ENCODE measurements at regions not wholly inside any gene's neighbourhood (a gene's known extent, or its start where the extent isn't known, plus 50 kb on each side); places are given as distances from the start of the nearest gene placed in this dataset.
A peak's percentile ranks its signal among the peaks of the same experiment; 100 is the strongest.

DNA sequence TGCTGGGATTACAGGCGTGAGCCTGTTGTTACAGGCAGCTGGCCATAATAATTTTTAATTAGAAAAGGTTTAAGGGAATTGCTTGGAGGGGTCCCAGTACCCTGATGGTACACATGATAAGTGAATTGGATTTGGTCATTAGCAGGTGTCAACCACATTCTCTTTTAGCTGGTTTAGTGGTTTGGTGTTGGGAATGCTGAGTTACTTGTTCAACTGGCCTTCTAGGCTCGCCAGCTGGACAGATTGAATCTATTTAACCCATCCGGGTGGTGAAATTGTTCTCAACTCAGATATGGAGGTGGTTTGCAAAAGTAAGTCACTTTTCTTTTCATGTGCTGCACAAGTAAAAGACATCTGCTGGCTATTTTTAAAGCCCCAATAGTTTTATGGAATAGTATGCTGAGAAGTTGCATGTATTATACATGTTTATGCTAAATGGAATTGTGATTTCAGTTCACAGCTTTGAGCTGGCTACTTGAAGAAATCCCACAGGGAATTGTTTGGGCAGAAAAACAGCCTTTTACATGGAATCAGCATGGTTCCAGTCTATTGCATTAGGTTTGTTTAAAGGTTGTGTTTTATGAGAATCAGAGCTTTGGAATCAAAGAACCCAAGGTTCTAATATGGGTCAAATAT, 149.8 kb upstream of the SLC28A3 start:
- DNase-seq (no peak), ATAC-seq (ENCODE audit: insufficient read depth, low read depth) (no peak)
- Histone ChIP-seq H2AFZ (ENCODE audit: low read depth, low read length) (no peak overlapping the region), H3K36me3 (ENCODE audit: insufficient read depth, low read length) (no peaks in the 10 kb centered on the region), H3K79me2 (ENCODE audit: insufficient read depth, low read length) (no peaks in the 10 kb centered on the region), H3K4me3 (ENCODE audit: low read depth in 1 of 2, low read length in 2 of 2) (no peak overlapping the region), H3K9me3 (ENCODE audit: insufficient read depth, low read length, severe bottlenecking) (no peaks in the 10 kb centered on the region), H4K20me1 (ENCODE audit: insufficient read depth, low read length) (no peaks in the 10 kb centered on the region), H3K9ac (ENCODE audit: low read depth, low read length) (no peak overlapping the region), H3K27me3 (ENCODE audit: insufficient read depth, low read length, poor library complexity) (no peaks in the 10 kb centered on the region), H3K27ac (ENCODE audit: low read length) (no peak overlapping the region), H3K4me1 (ENCODE audit: insufficient read depth, low read length) (no peaks in the 10 kb centered on the region), H3K4me2 (ENCODE audit: insufficient read depth, low read length) (no peak overlapping the region)
- no peak for TF ChIP-seq EZH2 (IDR thresholded peaks at IDR 0.05; ENCODE audit: borderline replicate concordance, low read depth, low read length, severe bottlenecking)
- TF ChIP-seq, protein P1, sequence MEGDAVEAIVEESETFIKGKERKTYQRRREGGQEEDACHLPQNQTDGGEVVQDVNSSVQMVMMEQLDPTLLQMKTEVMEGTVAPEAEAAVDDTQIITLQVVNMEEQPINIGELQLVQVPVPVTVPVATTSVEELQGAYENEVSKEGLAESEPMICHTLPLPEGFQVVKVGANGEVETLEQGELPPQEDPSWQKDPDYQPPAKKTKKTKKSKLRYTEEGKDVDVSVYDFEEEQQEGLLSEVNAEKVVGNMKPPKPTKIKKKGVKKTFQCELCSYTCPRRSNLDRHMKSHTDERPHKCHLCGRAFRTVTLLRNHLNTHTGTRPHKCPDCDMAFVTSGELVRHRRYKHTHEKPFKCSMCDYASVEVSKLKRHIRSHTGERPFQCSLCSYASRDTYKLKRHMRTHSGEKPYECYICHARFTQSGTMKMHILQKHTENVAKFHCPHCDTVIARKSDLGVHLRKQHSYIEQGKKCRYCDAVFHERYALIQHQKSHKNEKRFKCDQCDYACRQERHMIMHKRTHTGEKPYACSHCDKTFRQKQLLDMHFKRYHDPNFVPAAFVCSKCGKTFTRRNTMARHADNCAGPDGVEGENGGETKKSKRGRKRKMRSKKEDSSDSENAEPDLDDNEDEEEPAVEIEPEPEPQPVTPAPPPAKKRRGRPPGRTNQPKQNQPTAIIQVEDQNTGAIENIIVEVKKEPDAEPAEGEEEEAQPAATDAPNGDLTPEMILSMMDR (IDR thresholded peaks at IDR 0.05; ENCODE audit: borderline replicate concordance, extremely low read depth, low read length, poor library complexity, severe bottlenecking): no peak

DNA sequence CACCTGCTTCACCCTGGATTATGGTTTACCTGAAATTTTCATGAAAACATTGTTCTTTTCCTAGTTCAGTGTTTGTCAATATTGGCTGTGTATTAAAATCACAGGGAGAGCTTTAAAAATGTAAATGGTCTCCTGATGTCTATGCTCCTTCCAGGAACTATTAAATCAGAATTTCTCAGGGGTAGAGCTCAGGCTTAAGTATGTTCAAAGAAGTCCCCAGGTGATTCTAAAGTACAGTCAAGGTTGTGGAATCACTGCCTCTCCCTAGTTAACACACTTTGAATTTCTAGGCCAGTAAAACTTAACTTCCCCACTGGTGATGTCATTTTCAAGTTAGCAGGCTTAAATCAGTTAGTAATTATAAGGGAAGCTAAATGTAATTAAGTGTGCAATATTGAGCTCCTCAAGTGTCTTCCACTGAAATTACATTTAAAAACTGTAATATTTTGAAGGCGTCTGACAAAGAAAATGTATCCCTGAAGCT, 150.3 kb upstream of the SLC28A3 start:
- no peaks in the 10 kb centered on the region for H4K20me1 ChIP-seq (ENCODE audit: insufficient read depth, low read length)
- no peaks in the 10 kb centered on the region for H3K4me1 ChIP-seq (ENCODE audit: insufficient read depth, low read length)
- no peaks in the 10 kb centered on the region for H3K9me3 ChIP-seq (ENCODE audit: insufficient read depth, low read length, severe bottlenecking)
- no peak overlapping the region for H3K4me2 ChIP-seq (ENCODE audit: insufficient read depth, low read length)
- no peak overlapping the region for H2AFZ ChIP-seq (ENCODE audit: low read depth, low read length)
- H3K79me2 ChIP-seq (ENCODE audit: insufficient read depth, low read length): no peaks in the 10 kb centered on the region
- H3K27me3 ChIP-seq (ENCODE audit: insufficient read depth, low read length, poor library complexity): no peaks in the 10 kb centered on the region
- H3K9ac ChIP-seq (ENCODE audit: low read depth, low read length): no peak overlapping the region
- no peaks in the 10 kb centered on the region for H3K36me3 ChIP-seq (ENCODE audit: insufficient read depth, low read length)
- no peak for ATAC-seq (ENCODE audit: insufficient read depth, low read depth)
- DNase-seq: no peak
- no peak overlapping the region for H3K4me3 ChIP-seq (ENCODE audit: low read depth in 1 of 2, low read length in 2 of 2)
- TF ChIP-seq EZH2 (IDR thresholded peaks at IDR 0.05; ENCODE audit: borderline replicate concordance, low read depth, low read length, severe bottlenecking): no peak
- TF ChIP-seq, protein P1 (IDR thresholded peaks at IDR 0.05; ENCODE audit: borderline replicate concordance, extremely low read depth, low read length, poor library complexity, severe bottlenecking): no peak
- no peak overlapping the region for H3K27ac ChIP-seq (ENCODE audit: low read length)

DNA sequence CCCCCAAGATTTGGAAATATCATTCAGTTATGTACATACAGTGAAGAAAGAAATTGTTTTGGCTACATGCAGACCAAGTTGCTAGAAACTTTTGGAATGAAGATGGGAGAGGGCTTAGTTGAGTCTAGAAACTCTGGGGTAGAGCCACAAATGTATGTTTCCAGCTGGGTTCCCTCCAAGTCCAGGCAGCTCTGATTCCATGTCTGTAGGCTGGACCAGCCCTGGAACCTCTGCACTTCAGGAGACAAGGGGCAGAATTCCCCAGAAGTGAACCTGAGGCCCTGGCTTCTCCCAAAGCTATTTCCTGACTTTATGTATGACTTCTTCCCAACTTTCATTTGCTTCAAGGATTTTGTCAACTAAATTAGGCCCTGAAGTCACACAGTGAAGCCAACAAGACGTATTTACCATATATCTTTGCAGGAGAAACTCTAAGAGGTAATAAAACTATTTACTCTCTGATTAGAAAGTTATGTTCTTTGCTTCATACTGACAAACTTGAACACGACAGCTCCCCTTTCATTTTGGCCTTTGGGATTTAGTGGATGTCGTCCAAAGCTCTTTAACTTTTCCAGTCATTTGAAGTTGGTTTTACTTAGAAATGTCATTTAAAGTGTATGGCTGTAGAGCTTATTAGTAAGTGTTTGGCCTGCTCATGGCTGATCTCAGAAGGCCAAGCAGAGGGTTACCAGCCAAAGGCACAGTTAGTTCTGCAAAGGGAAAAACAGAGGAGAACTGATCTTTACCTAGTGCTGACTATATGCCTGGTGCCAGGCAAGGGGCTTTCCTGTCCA, 152.0 kb upstream of the SLC28A3 start:
- no peaks in the 10 kb centered on the region for H3K27me3 ChIP-seq (ENCODE audit: insufficient read depth, low read length, poor library complexity)
- H3K4me1 ChIP-seq (ENCODE audit: insufficient read depth, low read length): no peaks in the 10 kb centered on the region
- no peak for TF ChIP-seq EZH2 (IDR thresholded peaks at IDR 0.05; ENCODE audit: borderline replicate concordance, low read depth, low read length, severe bottlenecking)
- H3K27ac ChIP-seq (ENCODE audit: low read length): no peak overlapping the region
- H4K20me1 ChIP-seq (ENCODE audit: insufficient read depth, low read length): no peaks in the 10 kb centered on the region
- H3K79me2 ChIP-seq (ENCODE audit: insufficient read depth, low read length): no peaks in the 10 kb centered on the region
- ATAC-seq (ENCODE audit: insufficient read depth, low read depth): no peak
- H3K4me3 ChIP-seq (ENCODE audit: low read depth in 1 of 2, low read length in 2 of 2): no peak overlapping the region
- no peaks in the 10 kb centered on the region for H3K36me3 ChIP-seq (ENCODE audit: insufficient read depth, low read length)
- H3K4me2 ChIP-seq (ENCODE audit: insufficient read depth, low read length): no peak overlapping the region
- H3K9me3 ChIP-seq (ENCODE audit: insufficient read depth, low read length, severe bottlenecking): no peaks in the 10 kb centered on the region
- no peak overlapping the region for H3K9ac ChIP-seq (ENCODE audit: low read depth, low read length)
- no peak overlapping the region for H2AFZ ChIP-seq (ENCODE audit: low read depth, low read length)
- DNase-seq: no peak

DNA sequence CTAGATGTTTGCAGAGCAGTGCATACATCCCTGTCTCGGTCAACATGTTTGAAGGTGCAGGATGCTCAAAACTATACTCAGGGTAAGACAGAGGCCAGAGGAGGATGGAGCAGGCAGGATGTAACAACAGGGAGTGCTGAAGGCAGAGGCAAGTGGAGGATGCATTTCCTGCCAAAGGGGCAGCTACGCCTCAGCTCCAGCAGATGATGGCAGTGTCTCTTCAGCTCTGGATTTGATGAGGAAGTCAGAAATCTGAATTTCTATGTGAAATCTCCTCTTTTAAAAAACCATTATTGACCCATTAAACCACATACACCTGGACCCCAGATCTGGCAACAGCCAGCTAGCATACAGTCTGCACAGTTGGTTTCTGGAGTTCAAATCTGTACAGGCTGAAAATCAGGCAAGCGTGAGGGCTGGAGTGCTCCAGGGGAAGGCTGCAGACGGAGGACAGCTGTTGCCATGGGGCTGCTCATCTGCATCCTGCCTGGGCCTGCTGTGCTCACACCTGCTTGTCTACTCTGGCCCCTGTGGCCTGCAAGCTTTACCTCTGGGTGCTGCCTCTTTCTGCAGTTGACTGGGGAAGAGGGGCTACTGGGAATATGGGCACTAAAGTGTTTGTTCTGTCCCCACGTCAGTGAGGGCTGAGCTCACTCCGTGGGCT, 152.9 kb upstream of the SLC28A3 start:
- TF ChIP-seq, protein P1 (IDR thresholded peaks at IDR 0.05; ENCODE audit: borderline replicate concordance, extremely low read depth, low read length, poor library complexity, severe bottlenecking): peak; percentile 24
- no peak for TF ChIP-seq EZH2 (IDR thresholded peaks at IDR 0.05; ENCODE audit: borderline replicate concordance, low read depth, low read length, severe bottlenecking)
- no peaks in the 10 kb centered on the region for H3K79me2 ChIP-seq (ENCODE audit: insufficient read depth, low read length)
- DNase-seq: no peak

More for the DNA sequence above, 152.9 kb upstream of the SLC28A3 start:
- ATAC-seq (ENCODE audit: insufficient read depth, low read depth): no peak
- Histone ChIP-seq H3K4me3 (ENCODE audit: low read depth in 1 of 2, low read length in 2 of 2) (no peak overlapping the region), H3K9ac (ENCODE audit: low read depth, low read length) (no peak overlapping the region), H3K27me3 (ENCODE audit: insufficient read depth, low read length, poor library complexity) (no peaks in the 10 kb centered on the region), H3K27ac (ENCODE audit: low read length) (no peak overlapping the region), H4K20me1 (ENCODE audit: insufficient read depth, low read length) (no peaks in the 10 kb centered on the region), H3K4me1 (ENCODE audit: insufficient read depth, low read length) (no peaks in the 10 kb centered on the region), H2AFZ (ENCODE audit: low read depth, low read length) (no peak overlapping the region), H3K36me3 (ENCODE audit: insufficient read depth, low read length) (no peaks in the 10 kb centered on the region), H3K4me2 (ENCODE audit: insufficient read depth, low read length) (no peak overlapping the region), H3K9me3 (ENCODE audit: insufficient read depth, low read length, severe bottlenecking) (no peaks in the 10 kb centered on the region)
